ENCODE measurements at regions not wholly inside any gene's neighbourhood (a gene's known extent, or its start where the extent isn't known, plus 50 kb on each side); places are given as distances from the start of the nearest gene placed in this dataset.

- TF ChIP-seq JUND (IDR thresholded peaks at IDR 0.05) (no peak), YY1 (IDR thresholded peaks at IDR 0.05) (no peak), ATF3 (IDR thresholded peaks at IDR 0.05) (no peak), CTCF (IDR thresholded peaks at IDR 0.05; ENCODE audit: low read depth, low read length, missing input control) (no peak), TAF1 (conservative IDR thresholded peaks at IDR 0.05) (no peak), SP1 (IDR thresholded peaks at IDR 0.05) (no peak), ZBTB33 (IDR thresholded peaks at IDR 0.05) (no peak), RXRA (IDR thresholded peaks at IDR 0.05) (no peak)
Measured at GRCh38 chr17:70875729-70876310, 706.5 kb downstream of the KCNJ2 start.

Data from liver (tissue), 3 donors.